Activated CD8-positive, alpha-beta memory T cell treated with anti-CD3 and anti-CD28 coated beads, Interleukin-2, amount 50 U/mL, for 24 hours (primary cell): ENCODE measurements at regions not wholly inside any gene's neighbourhood (a gene's known extent, or its start where the extent isn't known, plus 50 kb on each side); places are given as distances from the start of the nearest gene placed in this dataset.
"Not testable (repeated sequence)": the region's sequence is repeated elsewhere in the genome, so short reads cannot be mapped to it uniquely, and the experiment has no call there.

Experiments
- DNase-seq: peaks from one replicate; pipeline ENCODE4 v3.0.0-alpha.2; 2020; ENCODE audit errors: extremely low read depth

GRCh38 chr18:57881818-57882413 is 78.8 kb upstream of the ATP8B1 start:
- DNase-seq: peak; percentile 12

- not testable (repeated sequence) for DNase-seq
These were observed 76.8 kb upstream of the ATP8B1 start for GRCh38 chr18:57879924-57880323.

- DNase-seq: no peak
These were observed 66.1 kb upstream of the ATP8B1 start for GRCh38 chr18:57869221-57869620.

- no peak for DNase-seq
These were observed 63.2 kb upstream of the ATP8B1 start for GRCh38 chr18:57866355-57866754.

GRCh38 chr18:57864615-57865121 is 61.6 kb upstream of the ATP8B1 start:
- DNase-seq: no peak

GRCh38 chr18:57863706-57864105 is 60.6 kb upstream of the ATP8B1 start:
- DNase-seq: no peak

GRCh38 chr18:57859314-57859713 is 56.2 kb upstream of the ATP8B1 start:
- no peak for DNase-seq

- DNase-seq: no peak
These were observed 53.6 kb upstream of the ATP8B1 start for GRCh38 chr18:57856557-57857280.

- no peak for DNase-seq
These were observed 53.0 kb upstream of the ATP8B1 start for GRCh38 chr18:57856128-57856527.

GRCh38 chr18:57855551-57855950 is 52.4 kb upstream of the ATP8B1 start:
- DNase-seq: no peak

- no peak for DNase-seq
These were observed 51.6 kb upstream of the ATP8B1 start for GRCh38 chr18:57854726-57855125.

- DNase-seq: no peak
These were observed 50.7 kb upstream of the ATP8B1 start for GRCh38 chr18:57853864-57854263.

GRCh38 chr18:57853133-57853532 is 50.0 kb upstream of the ATP8B1 start:
- DNase-seq: no peak
